ENCODE measurements at regions not wholly inside any gene's neighbourhood (a gene's known extent, or its start where the extent isn't known, plus 50 kb on each side); places are given as distances from the start of the nearest gene placed in this dataset.

DNA sequence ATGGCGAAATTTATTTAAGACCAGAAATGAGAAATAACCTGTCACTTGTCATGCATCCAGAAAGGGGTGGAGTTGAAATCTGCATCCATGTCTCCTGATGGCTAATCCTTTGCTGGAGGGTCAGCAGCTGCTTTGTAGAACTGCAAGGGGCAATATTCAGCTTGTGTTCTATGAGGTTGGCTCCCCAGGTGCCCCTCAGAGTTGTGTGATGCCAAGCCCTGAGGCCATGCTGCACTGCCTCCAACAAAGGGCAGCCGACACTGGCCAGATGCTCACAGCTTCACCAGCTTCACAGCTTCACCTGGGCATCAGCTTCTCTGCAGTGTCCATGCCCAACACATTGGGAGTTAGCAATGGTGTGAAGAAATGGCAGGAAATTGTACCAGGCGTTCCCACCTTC, 64.0 kb upstream of the TMEM72 start:
- TF ChIP-seq YY1 (IDR thresholded peaks at IDR 0.05; ENCODE audit: insufficient read depth, insufficient read length) (no peak), SUZ12 (IDR thresholded peaks at IDR 0.05; ENCODE audit: extremely low read depth, insufficient read depth, insufficient read length) (no peak), ZNF274 (IDR thresholded peaks at IDR 0.05; ENCODE audit: low read depth, low read length) (no peak)
